IPS-18a (cell line): ENCODE measurements at regions not wholly inside any gene's neighbourhood (a gene's known extent, or its start where the extent isn't known, plus 50 kb on each side); places are given as distances from the start of the nearest gene placed in this dataset.

Experiments used
- H3K27ac ChIP-seq: one replicate; pipeline ENCODE4 v1.5.1; 2013; ENCODE audit warnings: low read length
- H3K27me3 ChIP-seq: one replicate; pipeline ENCODE4 v1.6.1; 2013; ENCODE audit warnings: mild to moderate bottlenecking, low read length; ENCODE audit not compliant: control insufficient read depth, insufficient read depth
- H3K36me3 ChIP-seq: one replicate; pipeline ENCODE4 v1.6.1; 2013; ENCODE audit warnings: low read depth, low read length; ENCODE audit not compliant: control insufficient read depth
- H3K4me1 ChIP-seq: one replicate; pipeline ENCODE4 v1.6.1; 2013; ENCODE audit warnings: low read depth, low read length; ENCODE audit not compliant: control insufficient read depth
- H3K4me3 ChIP-seq: one replicate; pipeline ENCODE4 v1.5.1; 2013; ENCODE audit warnings: low read length
- H3K9ac ChIP-seq: one replicate; pipeline ENCODE4 v1.6.1; 2013; ENCODE audit warnings: mild to moderate bottlenecking, low read length, moderate library complexity
- H3K9me3 ChIP-seq: one replicate; pipeline ENCODE4 v1.6.1; 2013; ENCODE audit warnings: low read depth, low read length; ENCODE audit not compliant: control insufficient read depth

DNA sequence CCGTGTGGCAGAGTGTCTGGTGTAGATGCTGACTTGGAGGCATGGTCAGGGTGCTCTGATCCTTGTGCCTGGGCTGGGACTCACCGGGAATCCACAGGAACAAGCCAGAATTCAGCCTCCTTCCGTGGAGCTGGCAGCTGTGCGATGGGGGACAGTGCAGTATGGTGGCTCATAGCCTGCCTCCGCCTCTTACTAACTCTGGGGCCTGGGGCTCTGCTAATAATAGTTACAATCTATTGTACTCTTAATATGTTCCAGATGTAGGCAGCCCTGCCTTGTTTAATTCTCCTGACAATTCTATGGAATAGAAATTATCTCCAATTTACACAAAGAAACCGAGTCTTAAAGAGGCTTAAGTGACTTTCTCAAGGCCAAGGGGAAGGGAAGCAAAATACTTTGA lies 77.6 kb downstream of the PCDH1 start:
- no peaks in the 10 kb centered on the region for H3K27me3 ChIP-seq
- H3K9ac ChIP-seq = no peak overlapping the region
- no peaks in the 10 kb centered on the region for H3K9me3 ChIP-seq
- no peak overlapping the region for H3K27ac ChIP-seq
- peaks cover 20% of the 10 kb centered on the region for H3K4me1 ChIP-seq
- no peak overlapping the region for H3K4me3 ChIP-seq
- H3K36me3 ChIP-seq = no peaks in the 10 kb centered on the region

- Histone ChIP-seq H3K27me3 (no peaks in the 10 kb centered on the region), H3K36me3 (no peaks in the 10 kb centered on the region), H3K9ac (no peak overlapping the region), H3K4me1 (peaks cover 24% of the 10 kb centered on the region), H3K4me3 (no peak overlapping the region), H3K27ac (no peak overlapping the region), H3K9me3 (no peaks in the 10 kb centered on the region)
These were observed 78.6 kb downstream of the PCDH1 start for GRCh38 chr5:141799507-141800167.

- Histone ChIP-seq H3K9ac (no peak overlapping the region), H3K9me3 (no peaks in the 10 kb centered on the region), H3K4me3 (no peak overlapping the region), H3K36me3 (no peaks in the 10 kb centered on the region), H3K27ac (no peak overlapping the region), H3K4me1 (peaks cover 11% of the 10 kb centered on the region), H3K27me3 (no peaks in the 10 kb centered on the region)
These were observed 80.8 kb downstream of the PCDH1 start for GRCh38 chr5:141797425-141797824.

GRCh38 chr5:141795421-141795820 lies 82.8 kb downstream of the PCDH1 start:
- Histone ChIP-seq H3K9ac (no peak overlapping the region), H3K4me1 (peaks cover 11% of the 10 kb centered on the region), H3K27me3 (no peaks in the 10 kb centered on the region), H3K27ac (no peak overlapping the region), H3K4me3 (no peak overlapping the region), H3K36me3 (no peaks in the 10 kb centered on the region), H3K9me3 (no peaks in the 10 kb centered on the region)

GRCh38 chr5:141793881-141794280 lies 84.3 kb downstream of the PCDH1 start:
- no peaks in the 10 kb centered on the region for H3K36me3 ChIP-seq
- H3K9ac ChIP-seq = no peak overlapping the region
- no peak overlapping the region for H3K4me3 ChIP-seq
- H3K27me3 ChIP-seq = no peaks in the 10 kb centered on the region
- H3K4me1 ChIP-seq = peaks cover 11% of the 10 kb centered on the region
- no peaks in the 10 kb centered on the region for H3K9me3 ChIP-seq
- no peak overlapping the region for H3K27ac ChIP-seq

DNA sequence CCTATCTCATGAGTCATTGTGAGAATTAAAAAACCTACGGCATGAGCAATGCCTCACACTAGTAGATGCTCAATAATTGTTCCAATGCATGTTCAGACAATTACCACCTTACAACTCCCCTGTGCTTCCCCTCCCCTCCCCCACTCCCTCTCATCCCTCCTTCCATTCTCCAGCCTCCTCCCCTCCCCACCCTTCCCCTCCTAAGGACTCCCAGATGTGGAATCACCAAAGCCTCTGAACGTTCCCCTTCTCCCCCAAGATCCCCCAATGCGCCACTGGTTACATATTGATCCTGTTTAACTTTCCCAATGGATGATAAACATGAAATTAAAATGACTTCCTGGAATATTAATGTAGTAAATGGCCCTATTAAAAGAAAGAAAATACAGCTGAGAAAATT lies 84.8 kb downstream of the PCDH1 start:
- Histone ChIP-seq H3K27ac (no peak overlapping the region), H3K27me3 (no peaks in the 10 kb centered on the region), H3K4me1 (peaks cover 11% of the 10 kb centered on the region), H3K9me3 (no peaks in the 10 kb centered on the region), H3K9ac (no peak overlapping the region), H3K4me3 (no peak overlapping the region), H3K36me3 (no peaks in the 10 kb centered on the region)

GRCh38 chr5:141790630-141791029 lies 87.6 kb downstream of the PCDH1 start:
- peaks cover 10% of the 10 kb centered on the region for H3K4me1 ChIP-seq

GRCh38 chr5:141789330-141789729 lies 88.9 kb downstream of the PCDH1 start:
- no peak overlapping the region for H3K27ac ChIP-seq
- H3K9me3 ChIP-seq = no peaks in the 10 kb centered on the region
- no peaks in the 10 kb centered on the region for H3K27me3 ChIP-seq
- no peak overlapping the region for H3K9ac ChIP-seq
- H3K4me3 ChIP-seq = no peak overlapping the region
- peaks cover 4% of the 10 kb centered on the region for H3K4me1 ChIP-seq
- H3K36me3 ChIP-seq = no peaks in the 10 kb centered on the region

More at GRCh38 chr5:141790630-141791029, 87.6 kb downstream of the PCDH1 start:
- no peak overlapping the region for H3K9ac ChIP-seq
- H3K27me3 ChIP-seq = no peaks in the 10 kb centered on the region
- no peaks in the 10 kb centered on the region for H3K36me3 ChIP-seq
- H3K4me3 ChIP-seq = no peak overlapping the region
- no peak overlapping the region for H3K27ac ChIP-seq
- H3K9me3 ChIP-seq = no peaks in the 10 kb centered on the region

GRCh38 chr5:141788296-141788970 lies 89.8 kb downstream of the PCDH1 start:
- Histone ChIP-seq H3K9ac (no peak overlapping the region), H3K36me3 (no peaks in the 10 kb centered on the region), H3K9me3 (no peaks in the 10 kb centered on the region), H3K27ac (no peak overlapping the region), H3K4me1 (peaks cover 10% of the 10 kb centered on the region), H3K27me3 (no peaks in the 10 kb centered on the region), H3K4me3 (no peak overlapping the region)

GRCh38 chr5:141787376-141787775 lies 90.8 kb downstream of the PCDH1 start:
- Histone ChIP-seq H3K27me3 (no peaks in the 10 kb centered on the region), H3K9ac (no peak overlapping the region), H3K27ac (no peak overlapping the region), H3K4me1 (peaks cover 8% of the 10 kb centered on the region), H3K4me3 (no peak overlapping the region), H3K9me3 (no peaks in the 10 kb centered on the region), H3K36me3 (no peaks in the 10 kb centered on the region)

DNA sequence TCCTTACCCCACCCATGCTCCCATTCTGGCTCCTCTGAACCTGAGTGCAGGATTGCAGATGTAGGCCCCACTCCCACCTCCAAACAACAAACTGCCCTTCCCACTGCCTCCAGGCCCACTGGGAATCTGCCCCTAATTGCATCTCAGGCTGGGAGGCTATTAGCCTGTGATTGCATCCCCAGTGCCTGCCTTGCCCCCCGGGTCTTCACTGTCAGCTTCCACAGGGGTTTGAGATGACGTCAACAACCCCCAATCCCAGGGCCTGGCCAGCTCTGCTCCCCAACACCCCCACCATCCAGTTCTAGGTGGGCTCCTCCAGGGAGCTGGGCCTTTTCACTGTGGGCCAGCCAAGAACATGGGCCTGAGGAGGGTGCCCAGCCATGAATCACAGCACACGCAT lies 91.5 kb downstream of the PCDH1 start:
- Histone ChIP-seq H3K4me1 (peaks cover 8% of the 10 kb centered on the region), H3K9me3 (no peaks in the 10 kb centered on the region), H3K27ac (no peak overlapping the region), H3K4me3 (no peak overlapping the region), H3K36me3 (no peaks in the 10 kb centered on the region), H3K9ac (no peak overlapping the region), H3K27me3 (no peaks in the 10 kb centered on the region)

DNA sequence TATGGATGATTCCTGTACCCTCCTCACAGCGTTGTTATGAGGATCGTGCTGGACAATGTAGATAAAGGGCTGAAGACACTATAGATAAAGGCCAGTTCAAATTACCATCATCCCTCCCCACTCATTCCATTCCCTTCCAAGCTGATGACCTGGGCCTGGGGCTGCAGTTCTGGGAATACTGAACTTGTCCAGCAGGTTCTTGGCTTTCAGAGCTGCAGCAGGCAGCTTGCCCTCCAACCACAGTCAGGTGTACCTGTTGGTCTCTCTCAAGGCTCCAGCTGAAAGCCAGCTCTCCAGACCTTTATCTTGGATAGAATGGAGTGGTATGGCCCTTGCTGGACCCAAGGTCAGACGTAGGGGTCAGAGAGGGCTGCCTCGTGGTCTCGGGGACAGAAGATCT lies 92.5 kb downstream of the PCDH1 start:
- no peak overlapping the region for H3K9ac ChIP-seq
- H3K27me3 ChIP-seq = no peaks in the 10 kb centered on the region
- peaks cover 12% of the 10 kb centered on the region for H3K4me1 ChIP-seq
- no peaks in the 10 kb centered on the region for H3K36me3 ChIP-seq
- no peak overlapping the region for H3K4me3 ChIP-seq
- H3K27ac ChIP-seq = no peak overlapping the region
- H3K9me3 ChIP-seq = no peaks in the 10 kb centered on the region
